RWPE1 (cell line): ENCODE measurements at regions not wholly inside any gene's neighbourhood (a gene's known extent, or its start where the extent isn't known, plus 50 kb on each side); places are given as distances from the start of the nearest gene placed in this dataset.
"Not testable (repeated sequence)": the region's sequence is repeated elsewhere in the genome, so short reads cannot be mapped to it uniquely, and the experiment has no call there.

ENCODE experiments used
- CTCF ChIA-PET: fragments of 350-600 bp; sonication (Branson Sonifier 250); formaldehyde crosslinking; extraction: SDS; loops from one replicate; lab custom pipeline; 2021; lab: Yijun Ruan, JAX
- POLR2A ChIA-PET: fragments of 400-600 bp; formaldehyde crosslinking; extraction: SDS; loops from one replicate; lab custom pipeline; 2020; ENCODE audit warnings: antibody characterized with exemption; ENCODE audit not compliant: low non-redundant PET; lab: Yijun Ruan, JAX
- DNase-seq: peaks from one replicate; pipeline ENCODE4 v3.0.0; 2012; ENCODE audit warnings: low spot score
- H3K27ac ChIP-seq: fragments of 450-650 bp; 2 replicates; pipeline ENCODE4 v1.5.1; 2017
- CTCF ChIP-seq: fragments of 450-650 bp; conservative IDR thresholded peaks from 2 replicates; pipeline ENCODE4 v1.5.1; 2017; ENCODE audit warnings: low read depth, mild to moderate bottlenecking

- no peak for TF ChIP-seq CTCF
- DNase-seq: no peak
- ChIA-PET POLR2A (no interaction called here), CTCF (interaction anchor here (0.5 to 0.6 kb wide), 2 partner anchors 742 to 1769 kb away, joined by 3 to 5 read pairs; no protein-coding TSS in a partner anchor)
- H3K27ac ChIP-seq: no peak overlapping the region
Observed at GRCh38 chr5:118068886-118069285, 919.5 kb downstream of the DTWD2 start.

- H3K27ac ChIP-seq, CTCF ChIA-PET, POLR2A ChIA-PET, DNase-seq: not testable (repeated sequence)
Observed at GRCh38 chr5:118063836-118064235, 924.5 kb downstream of the DTWD2 start.

GRCh38 chr5:118060833-118061232 lies 927.5 kb downstream of the DTWD2 start:
- POLR2A ChIA-PET: no interaction called here
- H3K27ac ChIP-seq: no peak overlapping the region
- TF ChIP-seq CTCF: peak; percentile 12; the same call in 1 of the 2 replicates
- no peak for DNase-seq
- CTCF ChIA-PET: no interaction called here

GRCh38 chr5:118052503-118052902 lies 935.8 kb downstream of the DTWD2 start:
- POLR2A ChIA-PET: no interaction called here
- CTCF ChIA-PET: interaction anchor here (0.5 to 1.0 kb wide), 2 partner anchors 9 to 971 kb away, joined by 3 to 4 read pairs; no protein-coding TSS in a partner anchor
- no peak for TF ChIP-seq CTCF
- no peak for DNase-seq
- H3K27ac ChIP-seq: no peak overlapping the region

GRCh38 chr5:118044169-118044568 lies 944.2 kb downstream of the DTWD2 start:
- TF ChIP-seq CTCF: no peak
- no peak for DNase-seq
- ChIA-PET CTCF (no interaction called here), POLR2A (no interaction called here)
- no peak overlapping the region for H3K27ac ChIP-seq

- no peak overlapping the region for H3K27ac ChIP-seq
- no peak for TF ChIP-seq CTCF
- ChIA-PET CTCF (no interaction called here), POLR2A (no interaction called here)
- DNase-seq: no peak
Observed at GRCh38 chr5:118043531-118043930, 944.8 kb downstream of the DTWD2 start.

GRCh38 chr5:118042076-118042475 lies 946.3 kb downstream of the DTWD2 start:
- H3K27ac ChIP-seq: no peak overlapping the region
- POLR2A ChIA-PET: no interaction called here
- no peak for TF ChIP-seq CTCF
- CTCF ChIA-PET: no interaction called here
- DNase-seq: no peak
